GM12865 (cell line): ENCODE measurements at regions not wholly inside any gene's neighbourhood (a gene's known extent, or its start where the extent isn't known, plus 50 kb on each side); places are given as distances from the start of the nearest gene placed in this dataset.

Experiments used
- DNase-seq: peaks from one replicate; pipeline ENCODE4 v3.0.0; 2010; ENCODE audit warnings: low read depth
- H3K4me3 ChIP-seq: 2 replicates; pipeline ENCODE4 v1.5.1; 2011; ENCODE audit warnings: mild to moderate bottlenecking, low read depth, low read length, control low read depth
- TF ChIP-seq, protein P1 (sequence below): IDR thresholded peaks from 2 replicates; pipeline ENCODE4 v1.5.1; 2011; ENCODE audit warnings: low read length, control low read depth, low read depth, inconsistent platforms; ENCODE audit not compliant: insufficient read depth; ENCODE audit errors: missing control alignments

DNA sequence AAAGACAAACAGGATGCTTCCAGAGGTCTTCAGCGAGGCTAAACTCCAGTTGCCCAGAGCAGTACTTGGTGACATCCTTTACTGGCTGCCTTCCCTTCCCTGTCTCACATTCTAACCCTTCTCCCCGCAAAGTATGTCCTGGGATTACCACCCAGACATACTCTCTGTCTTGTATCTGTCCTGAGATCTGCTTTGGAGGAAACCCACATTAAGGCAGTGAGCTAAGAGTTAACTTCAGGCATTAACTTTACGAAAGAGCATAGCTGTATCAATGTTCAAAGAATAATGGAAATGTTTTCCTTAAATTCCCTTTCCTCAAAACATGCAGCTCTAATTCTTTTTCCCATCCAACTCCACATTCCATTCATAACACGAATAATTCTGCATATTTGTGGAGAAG lies 385.2 kb downstream of the NPIPA8 start:
- H3K4me3 ChIP-seq: no peak overlapping the region
- DNase-seq: no peak
- TF ChIP-seq, protein P1, sequence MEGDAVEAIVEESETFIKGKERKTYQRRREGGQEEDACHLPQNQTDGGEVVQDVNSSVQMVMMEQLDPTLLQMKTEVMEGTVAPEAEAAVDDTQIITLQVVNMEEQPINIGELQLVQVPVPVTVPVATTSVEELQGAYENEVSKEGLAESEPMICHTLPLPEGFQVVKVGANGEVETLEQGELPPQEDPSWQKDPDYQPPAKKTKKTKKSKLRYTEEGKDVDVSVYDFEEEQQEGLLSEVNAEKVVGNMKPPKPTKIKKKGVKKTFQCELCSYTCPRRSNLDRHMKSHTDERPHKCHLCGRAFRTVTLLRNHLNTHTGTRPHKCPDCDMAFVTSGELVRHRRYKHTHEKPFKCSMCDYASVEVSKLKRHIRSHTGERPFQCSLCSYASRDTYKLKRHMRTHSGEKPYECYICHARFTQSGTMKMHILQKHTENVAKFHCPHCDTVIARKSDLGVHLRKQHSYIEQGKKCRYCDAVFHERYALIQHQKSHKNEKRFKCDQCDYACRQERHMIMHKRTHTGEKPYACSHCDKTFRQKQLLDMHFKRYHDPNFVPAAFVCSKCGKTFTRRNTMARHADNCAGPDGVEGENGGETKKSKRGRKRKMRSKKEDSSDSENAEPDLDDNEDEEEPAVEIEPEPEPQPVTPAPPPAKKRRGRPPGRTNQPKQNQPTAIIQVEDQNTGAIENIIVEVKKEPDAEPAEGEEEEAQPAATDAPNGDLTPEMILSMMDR: no peak

DNA sequence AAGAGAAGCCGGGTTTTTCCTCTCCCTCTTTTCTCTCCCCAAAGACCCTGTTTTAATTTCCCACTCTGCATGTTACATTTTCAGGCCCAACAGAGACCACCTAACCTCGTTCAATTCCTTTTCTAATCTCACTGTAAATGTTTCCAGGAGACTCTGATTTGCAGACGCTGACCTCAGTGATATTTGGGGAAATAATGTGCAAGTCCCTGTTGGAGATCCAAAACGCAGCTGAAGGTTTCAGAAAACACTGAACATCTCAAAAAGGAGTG lies 386.6 kb downstream of the NPIPA8 start:
- DNase-seq: no peak
- H3K4me3 ChIP-seq: no peak overlapping the region
- TF ChIP-seq, protein P1: no peak

DNA sequence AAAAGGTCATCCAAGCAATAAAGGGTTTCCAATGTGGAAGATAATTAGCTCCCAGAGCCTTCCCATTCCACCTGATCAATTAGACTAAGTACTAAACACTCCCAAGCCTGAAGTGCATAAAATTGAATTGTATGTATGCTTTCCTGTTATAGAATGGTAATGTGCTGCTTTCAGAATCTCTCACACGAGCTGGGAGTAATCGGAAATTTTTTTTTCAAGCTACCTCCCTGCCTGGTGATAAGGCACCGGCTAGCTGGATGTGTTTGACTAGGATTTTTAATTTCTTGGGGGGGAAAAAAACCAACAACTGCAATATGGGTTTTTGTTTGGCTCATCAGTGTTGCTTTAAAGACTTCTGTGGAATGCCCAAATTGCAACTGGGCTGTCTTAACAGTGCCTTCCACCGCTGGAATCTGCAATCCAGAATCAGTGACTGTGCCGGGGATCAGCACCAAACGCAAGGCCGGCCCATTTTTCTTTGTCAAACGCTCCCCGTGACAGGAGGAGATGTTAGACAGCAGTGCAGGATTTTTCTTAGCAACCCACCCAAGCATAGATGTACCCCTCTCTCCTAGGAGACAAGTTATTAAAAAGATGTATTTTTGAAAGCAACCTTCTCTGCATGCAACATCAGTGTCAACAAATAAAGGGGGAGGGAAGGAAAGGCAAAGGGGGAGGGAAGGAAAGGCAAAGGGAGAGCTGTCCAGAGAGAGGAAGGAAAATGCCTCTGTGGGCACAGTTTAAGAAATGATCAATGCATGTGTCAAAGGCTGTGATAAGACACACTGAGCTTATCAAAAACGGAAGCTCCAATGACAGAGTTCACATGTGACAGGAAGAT lies 387.2 kb downstream of the NPIPA8 start:
- H3K4me3 ChIP-seq: no peak overlapping the region
- no peak for DNase-seq
- TF ChIP-seq, protein P1: no peak

DNA sequence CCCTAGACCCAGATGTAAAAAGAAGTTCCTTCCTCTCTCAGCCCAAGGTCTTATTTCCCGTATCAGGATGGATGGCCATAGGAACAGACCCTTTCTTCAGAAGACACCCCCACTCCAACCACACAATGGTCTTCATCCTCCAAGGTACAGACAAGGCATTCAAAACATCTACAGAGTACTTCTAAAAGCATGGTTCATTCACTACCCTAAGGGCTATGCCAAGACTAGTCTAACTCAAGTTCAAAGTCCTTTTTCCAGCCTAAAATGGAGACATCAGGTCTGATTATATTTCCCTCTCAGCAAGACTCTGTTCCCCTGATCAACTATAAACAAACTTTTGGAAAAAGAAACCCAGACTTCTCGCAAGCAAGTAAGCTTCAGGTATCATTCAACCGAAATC lies 388.9 kb downstream of the NPIPA8 start:
- TF ChIP-seq, protein P1: no peak
- no peak overlapping the region for H3K4me3 ChIP-seq
- no peak for DNase-seq

DNA sequence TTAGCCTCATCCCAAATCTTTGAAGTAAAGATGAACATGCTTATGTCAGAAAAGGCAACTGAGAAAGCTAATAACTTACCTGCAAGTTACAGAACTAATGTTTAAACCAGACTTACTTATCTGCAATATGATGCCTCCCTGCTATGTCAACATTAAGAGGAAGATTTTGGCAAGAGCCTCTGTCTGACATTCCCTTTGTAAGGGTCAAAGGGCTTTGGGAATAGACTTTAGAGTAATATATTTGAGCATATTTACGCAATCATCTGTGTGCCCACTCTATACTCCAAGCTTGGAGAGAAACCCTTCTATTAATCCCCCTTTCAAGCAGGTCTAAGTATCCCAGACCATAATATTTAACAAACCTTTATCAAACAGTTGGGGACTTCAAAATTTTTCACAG lies 389.4 kb downstream of the NPIPA8 start:
- DNase-seq: no peak
- TF ChIP-seq, protein P1: no peak
- no peak overlapping the region for H3K4me3 ChIP-seq

DNA sequence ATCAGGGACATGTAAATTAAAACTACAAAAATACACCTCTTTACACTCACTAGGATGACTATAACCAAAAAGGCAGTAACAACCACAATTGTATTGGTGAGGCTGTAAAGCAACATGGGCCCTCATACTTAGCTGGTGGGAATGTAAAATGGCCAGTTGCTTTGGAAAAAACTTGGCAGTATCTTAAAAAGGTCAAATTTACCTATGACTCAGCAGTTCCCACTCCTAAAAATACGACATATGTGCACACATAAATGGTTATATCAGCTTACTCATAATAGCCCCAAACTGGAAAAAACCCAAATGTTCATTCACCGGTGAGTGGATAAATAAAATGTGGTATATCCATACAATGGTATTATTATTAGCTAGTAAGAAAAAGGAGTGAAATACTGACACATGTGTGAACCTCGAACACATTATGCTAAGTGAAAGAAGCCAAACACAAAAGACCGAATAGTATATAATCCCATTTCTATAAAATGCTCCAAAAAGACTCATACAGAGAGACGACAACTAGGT lies 391.4 kb downstream of the NPIPA8 start:
- DNase-seq: peak; percentile 16
- H3K4me3 ChIP-seq: no peak overlapping the region
- TF ChIP-seq, protein P1: no peak

DNA sequence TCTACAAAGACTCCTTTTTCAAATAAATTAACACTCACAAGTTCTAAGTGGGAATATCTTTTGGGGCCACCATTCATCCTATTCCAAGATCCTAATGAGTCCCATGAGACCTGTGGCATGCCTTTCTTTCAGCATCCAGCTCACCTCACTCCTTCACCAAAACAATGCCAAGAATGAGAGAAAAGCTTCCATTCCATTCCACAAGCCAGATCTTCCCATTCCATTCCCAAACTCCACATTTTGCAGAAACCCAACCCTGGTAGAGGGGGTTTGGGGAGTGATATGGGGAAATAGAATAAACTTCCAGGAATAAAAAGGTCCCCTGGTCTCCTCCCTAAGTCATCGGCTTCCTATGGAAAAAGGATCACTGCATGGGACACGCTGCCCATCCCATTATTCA lies 392.2 kb downstream of the NPIPA8 start:
- no peak overlapping the region for H3K4me3 ChIP-seq
- no peak for DNase-seq
- TF ChIP-seq, protein P1: no peak
